Uterus (tissue), 2 donors: ENCODE measurements at regions not wholly inside any gene's neighbourhood (a gene's known extent, or its start where the extent isn't known, plus 50 kb on each side); places are given as distances from the start of the nearest gene placed in this dataset.

Experiments used
- CTCF ChIP-seq, 4 experiments: fragments of 200-600 bp in 2 of 4; fragments of 450-650 bp in 2 of 4; sonication (generic) in 2 of 4; IDR thresholded peaks; one replicate each; pipeline ENCODE4 v1.5.1; 2016 to 2019; ENCODE audit warnings: antibody characterized with exemption in 4 of 4, mild to moderate bottlenecking in 2 of 4, moderate library complexity in 1 of 4
- POLR2A ChIP-seq, 2 donors: fragments of 450-650 bp; IDR thresholded peaks; one replicate each; pipeline ENCODE4 v1.6.1; 2016; ENCODE audit warnings: antibody characterized with exemption in 2 of 2, mild to moderate bottlenecking in 1 of 2, moderate library complexity in 1 of 2

- no peak for TF ChIP-seq POLR2A (IDR thresholded peaks at IDR 0.05)
- TF ChIP-seq CTCF (IDR thresholded peaks at IDR 0.05): no peak
These were observed 424.5 kb upstream of the CLINT1 start for GRCh38 chr5:158283397-158283796.
